OCI-LY3 (cell line): ENCODE measurements at regions not wholly inside any gene's neighbourhood (a gene's known extent, or its start where the extent isn't known, plus 50 kb on each side); places are given as distances from the start of the nearest gene placed in this dataset.
A peak's percentile ranks its signal among the peaks of the same experiment; 100 is the strongest.

Source experiments
- H2AFZ ChIP-seq: fragments of 200-600, 300-600 bp; shearing (Covaris generic); 2 replicates; pipeline ENCODE4 v1.6.0; 2014; ENCODE audit warnings: antibody characterized with exemption, low read depth, low read length
- H3K27ac ChIP-seq: fragments of 200-600, 300-600 bp; sonication (generic); 2 replicates; pipeline ENCODE4 v1.5.1; 2014; ENCODE audit warnings: mild to moderate bottlenecking, low read length, moderate library complexity, mixed read lengths
- H3K27me3 ChIP-seq: fragments of 200-600, 300-600 bp; sonication (generic); 2 replicates; pipeline ENCODE4 v1.6.1; 2014; ENCODE audit warnings: low read depth, low read length, mixed read lengths
- H3K36me3 ChIP-seq: fragments of 200-600, 300-600 bp; sonication (generic); replicated peaks from 2 replicates; pipeline ENCODE3; 2014; ENCODE audit warnings: low read depth, low read length, mixed read lengths
- H3K4me1 ChIP-seq: fragments of 300-600, 200-600 bp; sonication (generic); 2 replicates; pipeline ENCODE4 v1.6.1; 2014; ENCODE audit warnings: low read length, mixed read lengths
- H3K4me2 ChIP-seq: fragments of 200-600, 300-600 bp; sonication (generic); 2 replicates; pipeline ENCODE4 v1.6.1; 2014; ENCODE audit warnings: low read length, mixed read lengths
- H3K4me3 ChIP-seq: fragments of 300-600, 200-600 bp; sonication (generic); 2 replicates; pipeline ENCODE4 v1.5.1; 2014; ENCODE audit warnings: antibody characterized with exemption, mild to moderate bottlenecking, low read length, moderate library complexity
- H3K79me2 ChIP-seq: fragments of 300-600, 200-600 bp; shearing (Covaris generic); 2 replicates; pipeline ENCODE4 v1.6.1; 2014; ENCODE audit warnings: mild to moderate bottlenecking, low read length, mixed read lengths
- H3K9ac ChIP-seq: fragments of 300-600, 200-600 bp; shearing (Covaris generic); 2 replicates; pipeline ENCODE4 v1.6.0; 2014; ENCODE audit warnings: mild to moderate bottlenecking, low read length, moderate library complexity
- H3K9me3 ChIP-seq: fragments of 200-600, 300-600 bp; shearing (Covaris generic); 2 replicates; pipeline ENCODE4 v1.6.1; 2014; ENCODE audit warnings: low read length, mixed read lengths; ENCODE audit not compliant: insufficient read depth
- H4K20me1 ChIP-seq: fragments of 200-600, 300-600 bp; sonication (generic); 2 replicates; pipeline ENCODE4 v1.6.1; 2016; ENCODE audit warnings: low read length, mixed read lengths; ENCODE audit not compliant: insufficient read depth
- EZH2phosphoT487 ChIP-seq: fragments of 200-600 bp; shearing (Covaris generic); IDR thresholded peaks from 2 replicates; pipeline ENCODE4 v1.6.1; 2018; ENCODE audit warnings: antibody characterized with exemption, mixed run types, low read depth
- TF ChIP-seq, protein P1 (sequence below): fragments of 200-600, 300-600 bp; sonication (generic); IDR thresholded peaks from 2 replicates; pipeline ENCODE4 v1.5.1; 2014; ENCODE audit warnings: antibody characterized with exemption, low read length, low read depth

DNA sequence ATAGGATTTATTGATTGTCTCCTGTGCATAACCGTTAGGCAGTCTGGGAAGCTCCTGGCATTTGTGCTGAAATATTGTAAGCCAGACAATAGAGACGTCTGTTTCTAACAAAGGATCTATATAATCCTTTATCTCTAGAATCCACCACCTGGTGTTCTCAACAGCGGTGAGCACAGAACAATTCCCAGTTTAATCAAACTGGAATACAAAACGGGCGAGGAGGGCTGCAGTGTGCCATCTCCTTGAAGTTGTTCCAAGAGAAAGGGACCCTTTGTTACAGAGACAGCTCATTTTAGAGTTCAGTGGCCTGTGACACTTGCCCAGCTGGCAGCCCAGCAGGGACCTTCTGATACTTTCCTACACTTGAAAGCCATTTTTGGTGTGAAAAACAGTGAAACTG, 162.8 kb upstream of the IVNS1ABP start:
- Histone ChIP-seq H2AFZ (0 out of 2 replicates have a peak overlapping the region, but pooled peaks have one; percentile 27), H3K79me2 (no peaks in the 10 kb centered on the region), H3K27ac (no peak overlapping the region), H3K9me3 (no peaks in the 10 kb centered on the region), H3K4me3 (no peak overlapping the region), H3K4me1 (no peaks in the 10 kb centered on the region), H3K4me2 (no peak overlapping the region), H3K27me3 (no peaks in the 10 kb centered on the region), H4K20me1 (no peaks in the 10 kb centered on the region), H3K36me3 (no peaks in the 10 kb centered on the region), H3K9ac (no peak overlapping the region)
- no peak for TF ChIP-seq EZH2phosphoT487
- TF ChIP-seq, protein P1, sequence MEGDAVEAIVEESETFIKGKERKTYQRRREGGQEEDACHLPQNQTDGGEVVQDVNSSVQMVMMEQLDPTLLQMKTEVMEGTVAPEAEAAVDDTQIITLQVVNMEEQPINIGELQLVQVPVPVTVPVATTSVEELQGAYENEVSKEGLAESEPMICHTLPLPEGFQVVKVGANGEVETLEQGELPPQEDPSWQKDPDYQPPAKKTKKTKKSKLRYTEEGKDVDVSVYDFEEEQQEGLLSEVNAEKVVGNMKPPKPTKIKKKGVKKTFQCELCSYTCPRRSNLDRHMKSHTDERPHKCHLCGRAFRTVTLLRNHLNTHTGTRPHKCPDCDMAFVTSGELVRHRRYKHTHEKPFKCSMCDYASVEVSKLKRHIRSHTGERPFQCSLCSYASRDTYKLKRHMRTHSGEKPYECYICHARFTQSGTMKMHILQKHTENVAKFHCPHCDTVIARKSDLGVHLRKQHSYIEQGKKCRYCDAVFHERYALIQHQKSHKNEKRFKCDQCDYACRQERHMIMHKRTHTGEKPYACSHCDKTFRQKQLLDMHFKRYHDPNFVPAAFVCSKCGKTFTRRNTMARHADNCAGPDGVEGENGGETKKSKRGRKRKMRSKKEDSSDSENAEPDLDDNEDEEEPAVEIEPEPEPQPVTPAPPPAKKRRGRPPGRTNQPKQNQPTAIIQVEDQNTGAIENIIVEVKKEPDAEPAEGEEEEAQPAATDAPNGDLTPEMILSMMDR: no peak

DNA sequence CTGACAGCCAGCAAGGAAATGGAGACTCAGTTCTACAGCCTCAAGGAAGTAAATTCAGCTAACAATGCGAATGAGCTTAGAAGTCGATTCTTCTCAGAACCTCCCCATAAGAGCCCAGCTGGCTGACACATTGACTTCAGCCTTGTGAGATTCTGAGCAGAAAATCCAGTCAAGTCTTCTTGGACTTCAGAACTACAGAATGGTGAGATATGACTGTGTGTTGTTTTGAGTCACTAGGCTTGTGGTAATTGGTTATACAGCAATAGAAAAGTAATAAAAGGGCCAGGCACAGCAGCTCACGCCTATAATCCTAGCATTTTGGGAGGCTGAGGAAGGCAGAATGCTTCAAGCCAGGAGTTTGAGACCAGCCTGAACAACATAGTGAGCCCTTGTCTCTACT, 161.8 kb upstream of the IVNS1ABP start:
- Histone ChIP-seq H3K79me2 (no peaks in the 10 kb centered on the region), H3K4me1 (no peaks in the 10 kb centered on the region), H3K27me3 (no peaks in the 10 kb centered on the region), H3K9me3 (no peaks in the 10 kb centered on the region), H3K27ac (no peak overlapping the region), H4K20me1 (no peaks in the 10 kb centered on the region), H2AFZ (no peak overlapping the region), H3K36me3 (no peaks in the 10 kb centered on the region), H3K4me2 (no peak overlapping the region), H3K9ac (no peak overlapping the region), H3K4me3 (no peak overlapping the region)
- no peak for TF ChIP-seq EZH2phosphoT487
- TF ChIP-seq, protein P1: no peak

DNA sequence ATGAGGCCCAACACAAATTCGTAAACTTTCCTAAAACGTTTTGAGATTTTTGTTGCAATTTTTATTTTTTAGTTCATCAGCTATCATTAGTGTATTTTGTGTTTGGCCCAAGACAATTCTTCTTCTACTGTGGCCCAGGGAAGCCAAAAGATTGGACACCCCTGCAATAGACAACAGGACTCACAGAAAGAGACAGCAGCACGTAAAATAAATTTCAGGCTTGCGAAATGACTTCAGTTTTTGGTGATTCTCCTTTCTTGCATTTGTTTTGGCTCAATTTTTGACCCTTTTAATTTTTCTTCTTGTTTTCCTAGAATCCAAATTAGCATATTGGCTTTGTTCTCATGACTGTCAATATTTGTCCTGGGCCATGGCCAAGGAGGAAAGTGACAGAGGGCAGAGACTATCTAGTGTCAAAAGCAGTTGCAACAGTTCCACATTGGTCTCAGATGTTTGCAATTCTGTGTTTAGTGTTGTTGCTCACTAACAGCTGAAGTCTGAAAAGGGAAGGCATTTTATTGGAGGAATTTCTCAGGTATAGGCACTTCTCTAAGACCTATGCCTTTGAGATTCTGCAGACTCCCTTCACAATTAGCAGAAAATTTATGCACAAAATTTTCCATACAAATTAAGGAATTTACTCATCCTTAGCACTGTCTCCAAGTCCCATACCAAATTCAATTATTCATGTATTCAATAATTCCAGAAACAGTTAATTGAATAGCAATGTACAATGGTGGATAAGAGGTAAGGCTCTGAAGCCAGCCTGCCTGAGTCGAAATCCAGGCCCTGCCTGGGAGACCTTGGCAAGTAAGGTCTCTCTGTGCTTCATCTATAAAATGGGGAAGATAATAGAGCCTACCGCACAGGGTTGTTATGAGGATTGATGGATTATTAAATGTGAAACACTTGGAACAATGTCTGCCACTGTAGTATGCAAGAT, 160.9 kb upstream of the IVNS1ABP start:
- no peak for TF ChIP-seq EZH2phosphoT487
- TF ChIP-seq, protein P1: no peak
- H2AFZ ChIP-seq: no peak overlapping the region
- H3K9ac ChIP-seq: no peak overlapping the region
- no peaks in the 10 kb centered on the region for H3K36me3 ChIP-seq
- H3K27me3 ChIP-seq: no peaks in the 10 kb centered on the region
- no peak overlapping the region for H3K27ac ChIP-seq
- H3K4me3 ChIP-seq: no peak overlapping the region
- H3K79me2 ChIP-seq: no peaks in the 10 kb centered on the region
- H4K20me1 ChIP-seq: no peaks in the 10 kb centered on the region
- H3K4me2 ChIP-seq: no peak overlapping the region
- no peaks in the 10 kb centered on the region for H3K4me1 ChIP-seq
- no peaks in the 10 kb centered on the region for H3K9me3 ChIP-seq

DNA sequence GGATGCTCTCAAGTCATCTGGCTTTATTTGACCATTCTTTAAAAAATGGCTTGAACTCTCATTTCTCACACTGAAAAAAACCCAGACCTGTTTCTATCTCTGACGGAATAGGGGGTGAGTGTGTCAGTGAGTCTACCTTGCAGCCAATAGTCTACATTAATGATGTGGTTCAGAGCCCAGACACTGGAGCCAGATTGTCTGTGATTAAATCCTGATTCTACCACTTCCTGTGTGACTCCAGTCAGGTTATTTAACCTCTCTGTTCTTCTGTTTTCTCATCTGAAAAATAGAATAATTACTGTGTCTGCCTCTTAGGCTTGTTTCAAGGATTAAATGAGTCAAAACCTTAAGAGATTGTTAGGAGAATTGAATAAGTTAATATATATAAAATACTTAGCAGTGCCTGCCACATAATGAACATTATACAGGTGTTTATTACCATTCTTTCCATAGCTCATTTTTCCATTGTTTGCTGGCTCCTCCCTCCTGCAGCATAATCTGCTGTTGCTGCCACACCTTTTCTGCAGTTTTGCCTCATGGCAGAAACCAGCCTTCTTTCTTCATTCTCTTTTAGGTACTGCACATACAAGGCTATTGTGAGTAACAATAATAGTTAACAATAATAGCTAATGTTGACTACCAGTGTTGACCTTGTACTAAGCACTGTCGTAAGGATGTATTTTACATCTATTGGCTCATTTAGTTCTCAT, 157.6 kb upstream of the IVNS1ABP start:
- Histone ChIP-seq H3K4me1 (no peaks in the 10 kb centered on the region), H3K27me3 (no peaks in the 10 kb centered on the region), H4K20me1 (no peaks in the 10 kb centered on the region), H3K4me2 (no peak overlapping the region), H3K27ac (no peak overlapping the region), H3K79me2 (no peaks in the 10 kb centered on the region), H2AFZ (no peak overlapping the region), H3K4me3 (no peak overlapping the region), H3K36me3 (no peaks in the 10 kb centered on the region), H3K9ac (no peak overlapping the region), H3K9me3 (no peaks in the 10 kb centered on the region)
- TF ChIP-seq, protein P1: no peak
- TF ChIP-seq EZH2phosphoT487: no peak
